Panc1 (cell line): ENCODE measurements at regions not wholly inside any gene's neighbourhood (a gene's known extent, or its start where the extent isn't known, plus 50 kb on each side); places are given as distances from the start of the nearest gene placed in this dataset.

Experiments used
- POLR2AphosphoS5 ChIP-seq: IDR thresholded peaks from 2 replicates; pipeline ENCODE4 v1.6.1; 2012; ENCODE audit warnings: mild to moderate bottlenecking, low read depth, low read length, moderate library complexity
- SIN3A ChIP-seq: IDR thresholded peaks from 2 replicates; pipeline ENCODE4 v1.6.1; 2012; ENCODE audit warnings: low read depth, mild to moderate bottlenecking, low read length, moderate library complexity, borderline replicate concordance; ENCODE audit not compliant: insufficient read depth
- TCF7L2 ChIP-seq: IDR thresholded peaks from 2 replicates; pipeline ENCODE4 v1.6.1; 2011; ENCODE audit warnings: mild to moderate bottlenecking, low read depth, low read length, inconsistent platforms
- TF ChIP-seq, protein P1 (sequence below): fragments of 450-650 bp; IDR thresholded peaks from 2 replicates; pipeline ENCODE4 v1.5.1; 2017; ENCODE audit warnings: mild to moderate bottlenecking
- TF ChIP-seq, protein P2 (sequence below), 2 experiments: IDR thresholded peaks; 2 replicates each; pipeline ENCODE4 v1.6.1; 2011 to 2012; ENCODE audit warnings: low read depth in 2 of 2, control low read depth in 1 of 2, low read length in 1 of 2, mild to moderate bottlenecking in 1 of 2, moderate library complexity in 1 of 2; ENCODE audit not compliant: insufficient read depth in 1 of 2

DNA sequence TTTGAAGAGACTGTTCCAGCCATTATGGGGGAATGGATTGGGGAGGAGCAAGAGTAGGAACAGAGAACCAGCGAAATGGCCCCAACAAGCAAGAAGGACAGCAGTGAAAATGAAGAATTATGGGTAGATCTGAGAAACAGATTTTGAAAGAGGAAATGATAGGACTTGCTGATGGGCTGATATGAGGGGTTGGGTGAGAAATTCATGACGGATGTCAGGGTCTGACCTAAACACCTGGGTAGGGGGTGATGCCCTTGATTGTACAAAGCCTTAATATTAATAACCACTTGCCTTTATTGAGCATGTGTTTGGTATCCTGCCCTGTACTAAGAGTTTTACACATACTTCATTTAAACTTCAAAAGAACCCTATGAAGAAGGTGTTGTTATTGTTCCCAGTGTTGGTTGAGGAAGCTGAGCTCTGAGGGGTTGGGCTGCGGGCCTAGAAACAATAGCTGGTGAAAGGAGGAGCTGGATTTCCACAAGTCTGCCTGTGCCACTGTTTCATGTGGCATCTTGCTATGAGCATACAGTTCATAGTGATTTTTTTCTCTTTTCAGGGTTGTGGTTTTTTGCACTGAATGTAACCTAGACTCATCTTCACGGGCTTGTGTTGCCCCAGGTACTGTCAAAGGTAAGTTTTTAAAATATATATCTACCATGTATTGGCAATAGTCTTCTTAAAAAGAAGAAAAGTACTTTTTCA lies 61.1 kb upstream of the TNRC6B start:
- TF ChIP-seq POLR2AphosphoS5 (no peak), SIN3A (no peak), TCF7L2 (no peak)
- TF ChIP-seq, protein P1, sequence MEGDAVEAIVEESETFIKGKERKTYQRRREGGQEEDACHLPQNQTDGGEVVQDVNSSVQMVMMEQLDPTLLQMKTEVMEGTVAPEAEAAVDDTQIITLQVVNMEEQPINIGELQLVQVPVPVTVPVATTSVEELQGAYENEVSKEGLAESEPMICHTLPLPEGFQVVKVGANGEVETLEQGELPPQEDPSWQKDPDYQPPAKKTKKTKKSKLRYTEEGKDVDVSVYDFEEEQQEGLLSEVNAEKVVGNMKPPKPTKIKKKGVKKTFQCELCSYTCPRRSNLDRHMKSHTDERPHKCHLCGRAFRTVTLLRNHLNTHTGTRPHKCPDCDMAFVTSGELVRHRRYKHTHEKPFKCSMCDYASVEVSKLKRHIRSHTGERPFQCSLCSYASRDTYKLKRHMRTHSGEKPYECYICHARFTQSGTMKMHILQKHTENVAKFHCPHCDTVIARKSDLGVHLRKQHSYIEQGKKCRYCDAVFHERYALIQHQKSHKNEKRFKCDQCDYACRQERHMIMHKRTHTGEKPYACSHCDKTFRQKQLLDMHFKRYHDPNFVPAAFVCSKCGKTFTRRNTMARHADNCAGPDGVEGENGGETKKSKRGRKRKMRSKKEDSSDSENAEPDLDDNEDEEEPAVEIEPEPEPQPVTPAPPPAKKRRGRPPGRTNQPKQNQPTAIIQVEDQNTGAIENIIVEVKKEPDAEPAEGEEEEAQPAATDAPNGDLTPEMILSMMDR, result no peak
- TF ChIP-seq, protein P2, sequence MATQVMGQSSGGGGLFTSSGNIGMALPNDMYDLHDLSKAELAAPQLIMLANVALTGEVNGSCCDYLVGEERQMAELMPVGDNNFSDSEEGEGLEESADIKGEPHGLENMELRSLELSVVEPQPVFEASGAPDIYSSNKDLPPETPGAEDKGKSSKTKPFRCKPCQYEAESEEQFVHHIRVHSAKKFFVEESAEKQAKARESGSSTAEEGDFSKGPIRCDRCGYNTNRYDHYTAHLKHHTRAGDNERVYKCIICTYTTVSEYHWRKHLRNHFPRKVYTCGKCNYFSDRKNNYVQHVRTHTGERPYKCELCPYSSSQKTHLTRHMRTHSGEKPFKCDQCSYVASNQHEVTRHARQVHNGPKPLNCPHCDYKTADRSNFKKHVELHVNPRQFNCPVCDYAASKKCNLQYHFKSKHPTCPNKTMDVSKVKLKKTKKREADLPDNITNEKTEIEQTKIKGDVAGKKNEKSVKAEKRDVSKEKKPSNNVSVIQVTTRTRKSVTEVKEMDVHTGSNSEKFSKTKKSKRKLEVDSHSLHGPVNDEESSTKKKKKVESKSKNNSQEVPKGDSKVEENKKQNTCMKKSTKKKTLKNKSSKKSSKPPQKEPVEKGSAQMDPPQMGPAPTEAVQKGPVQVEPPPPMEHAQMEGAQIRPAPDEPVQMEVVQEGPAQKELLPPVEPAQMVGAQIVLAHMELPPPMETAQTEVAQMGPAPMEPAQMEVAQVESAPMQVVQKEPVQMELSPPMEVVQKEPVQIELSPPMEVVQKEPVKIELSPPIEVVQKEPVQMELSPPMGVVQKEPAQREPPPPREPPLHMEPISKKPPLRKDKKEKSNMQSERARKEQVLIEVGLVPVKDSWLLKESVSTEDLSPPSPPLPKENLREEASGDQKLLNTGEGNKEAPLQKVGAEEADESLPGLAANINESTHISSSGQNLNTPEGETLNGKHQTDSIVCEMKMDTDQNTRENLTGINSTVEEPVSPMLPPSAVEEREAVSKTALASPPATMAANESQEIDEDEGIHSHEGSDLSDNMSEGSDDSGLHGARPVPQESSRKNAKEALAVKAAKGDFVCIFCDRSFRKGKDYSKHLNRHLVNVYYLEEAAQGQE (IDR thresholded peaks at IDR 0.05; ENCODE audit: insufficient read depth in 1 of 2, low read depth in 2 of 2, low read length in 1 of 2), result no peak
